ENCODE measurements at regions not wholly inside any gene's neighbourhood (a gene's known extent, or its start where the extent isn't known, plus 50 kb on each side); places are given as distances from the start of the nearest gene placed in this dataset.

DNA sequence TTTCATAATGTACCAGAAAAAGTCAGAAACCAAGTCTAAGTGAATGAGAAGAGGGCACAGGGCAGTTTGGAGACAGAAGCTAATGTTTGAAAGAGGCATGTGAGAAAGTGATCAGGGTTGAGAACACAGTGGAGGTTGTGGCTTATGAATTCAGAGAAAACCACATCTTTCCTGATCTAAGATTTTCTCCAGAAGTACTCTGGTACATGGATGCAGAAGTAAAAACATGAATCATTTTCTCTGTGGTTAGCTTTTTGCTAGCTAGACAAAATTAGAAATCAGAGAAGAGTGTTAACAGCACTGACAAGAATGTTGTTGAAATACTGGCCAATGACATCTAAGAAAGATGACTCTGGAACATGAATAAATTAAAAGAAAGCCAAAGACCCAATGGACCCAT lies 541.1 kb downstream of the DNAH5 start:
- Histone ChIP-seq H3K27ac (ENCODE audit: low read depth, low read length, poor library complexity, severe bottlenecking) (no peak overlapping the region), H3K4me1 (ENCODE audit: insufficient read depth, low read length, poor library complexity, severe bottlenecking) (no peaks in the 10 kb centered on the region), H3K79me2 (ENCODE audit: insufficient read depth, low read depth, low read length) (no peaks in the 10 kb centered on the region), H3K9me2 (ENCODE audit: insufficient read depth, low read length) (no peaks in the 10 kb centered on the region), H3K9me3 (ENCODE audit: low read length) (no peaks in the 10 kb centered on the region), H3K4me3 (ENCODE audit: low read depth, low read length, poor library complexity, severe bottlenecking) (no peak overlapping the region), H3K4me2 (ENCODE audit: low read length) (no peak overlapping the region), H4K20me1 (ENCODE audit: insufficient read depth, low read length) (no peaks in the 10 kb centered on the region), H3K36me3 (ENCODE audit: insufficient read depth, low read length) (no peaks in the 10 kb centered on the region), H2AFZ (ENCODE audit: low read length) (no peak overlapping the region)
- BruUV-seq (replicated peaks) = no TSS peak
- no peak for TF ChIP-seq EZH2phosphoT487 (IDR thresholded peaks at IDR 0.05; ENCODE audit: borderline replicate concordance, low read depth, low read length)
- TF ChIP-seq, protein P1, sequence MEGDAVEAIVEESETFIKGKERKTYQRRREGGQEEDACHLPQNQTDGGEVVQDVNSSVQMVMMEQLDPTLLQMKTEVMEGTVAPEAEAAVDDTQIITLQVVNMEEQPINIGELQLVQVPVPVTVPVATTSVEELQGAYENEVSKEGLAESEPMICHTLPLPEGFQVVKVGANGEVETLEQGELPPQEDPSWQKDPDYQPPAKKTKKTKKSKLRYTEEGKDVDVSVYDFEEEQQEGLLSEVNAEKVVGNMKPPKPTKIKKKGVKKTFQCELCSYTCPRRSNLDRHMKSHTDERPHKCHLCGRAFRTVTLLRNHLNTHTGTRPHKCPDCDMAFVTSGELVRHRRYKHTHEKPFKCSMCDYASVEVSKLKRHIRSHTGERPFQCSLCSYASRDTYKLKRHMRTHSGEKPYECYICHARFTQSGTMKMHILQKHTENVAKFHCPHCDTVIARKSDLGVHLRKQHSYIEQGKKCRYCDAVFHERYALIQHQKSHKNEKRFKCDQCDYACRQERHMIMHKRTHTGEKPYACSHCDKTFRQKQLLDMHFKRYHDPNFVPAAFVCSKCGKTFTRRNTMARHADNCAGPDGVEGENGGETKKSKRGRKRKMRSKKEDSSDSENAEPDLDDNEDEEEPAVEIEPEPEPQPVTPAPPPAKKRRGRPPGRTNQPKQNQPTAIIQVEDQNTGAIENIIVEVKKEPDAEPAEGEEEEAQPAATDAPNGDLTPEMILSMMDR (conservative IDR thresholded peaks at IDR 0.05; ENCODE audit: low read length) = no peak
- ChIA-PET POLR2A (no interaction called here), CTCF (ENCODE audit: unreplicated experiment) (no interaction called here)
- intact Hi-C loops (cut with micrococcal nuclease; ENCODE audit: unreplicated experiment) = no loop called here
- no peak for DNase-seq (ENCODE audit: low spot score)

DNA sequence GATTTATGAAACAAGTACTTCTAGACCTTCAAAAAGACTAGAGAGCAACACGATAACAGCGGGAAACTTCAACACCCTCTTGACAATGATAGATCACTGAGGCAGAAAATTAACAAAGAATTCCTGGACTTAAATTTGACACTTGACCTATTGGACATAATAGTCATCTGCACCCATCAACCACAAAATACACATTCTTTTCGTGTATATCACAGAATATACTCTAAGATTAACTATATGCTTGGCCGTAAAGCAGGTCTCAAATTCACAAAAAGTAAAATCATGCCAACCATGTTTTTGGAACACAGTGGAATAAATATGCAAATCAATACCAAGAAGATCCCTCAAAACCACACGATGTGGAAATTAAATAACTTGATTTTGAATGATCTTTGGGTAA lies 559.4 kb downstream of the DNAH5 start:
- no peak overlapping the region for H2AFZ ChIP-seq (ENCODE audit: low read length)
- no peaks in the 10 kb centered on the region for H3K9me2 ChIP-seq (ENCODE audit: insufficient read depth, low read length)
- H3K4me2 ChIP-seq (ENCODE audit: low read length) = no peak overlapping the region
- BruUV-seq (replicated peaks) = no TSS peak
- TF ChIP-seq, protein P1 (conservative IDR thresholded peaks at IDR 0.05; ENCODE audit: low read length) = no peak
- no peak for TF ChIP-seq EZH2phosphoT487 (IDR thresholded peaks at IDR 0.05; ENCODE audit: borderline replicate concordance, low read depth, low read length)
- H3K4me1 ChIP-seq (ENCODE audit: insufficient read depth, low read length, poor library complexity, severe bottlenecking) = no peaks in the 10 kb centered on the region
- H3K27ac ChIP-seq (ENCODE audit: low read depth, low read length, poor library complexity, severe bottlenecking) = no peak overlapping the region
- no peak for DNase-seq (ENCODE audit: low spot score)
- no peaks in the 10 kb centered on the region for H3K79me2 ChIP-seq (ENCODE audit: insufficient read depth, low read depth, low read length)
- H3K36me3 ChIP-seq (ENCODE audit: insufficient read depth, low read length) = no peaks in the 10 kb centered on the region
- H3K4me3 ChIP-seq (ENCODE audit: low read depth, low read length, poor library complexity, severe bottlenecking) = no peak overlapping the region
- intact Hi-C loops (cut with micrococcal nuclease; ENCODE audit: unreplicated experiment) = no loop called here
- H4K20me1 ChIP-seq (ENCODE audit: insufficient read depth, low read length) = no peaks in the 10 kb centered on the region
- CTCF ChIA-PET (ENCODE audit: unreplicated experiment) = no interaction called here
- no peaks in the 10 kb centered on the region for H3K9me3 ChIP-seq (ENCODE audit: low read length)
- POLR2A ChIA-PET = no interaction called here

DNA sequence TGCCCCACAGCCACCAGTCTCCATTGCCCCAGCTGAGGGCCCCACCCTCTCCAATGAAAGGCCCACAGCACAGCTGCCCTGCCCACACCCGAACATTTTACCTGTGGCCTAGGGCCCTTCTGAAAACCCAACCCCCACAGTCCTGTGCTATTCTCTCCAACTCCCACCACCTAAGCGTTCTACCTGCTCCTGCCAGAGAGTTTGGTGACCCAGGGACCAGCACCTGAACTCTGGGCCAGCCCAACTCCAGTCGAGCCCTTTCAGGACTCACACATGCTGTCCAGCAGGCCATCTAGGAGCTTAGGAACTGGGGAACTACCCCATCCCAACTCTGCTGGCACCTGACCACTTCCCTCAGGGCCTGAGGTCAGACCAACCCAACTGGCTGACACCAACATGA lies 562.3 kb downstream of the DNAH5 start:
- intact Hi-C loops (cut with micrococcal nuclease; ENCODE audit: unreplicated experiment) = no loop called here

More for the DNA sequence above, 562.3 kb downstream of the DNAH5 start:
- POLR2A ChIA-PET = no interaction called here
- BruUV-seq (replicated peaks) = no TSS peak
- H3K4me2 ChIP-seq (ENCODE audit: low read length) = no peak overlapping the region
- CTCF ChIA-PET (ENCODE audit: unreplicated experiment) = no interaction called here
- H3K27ac ChIP-seq (ENCODE audit: low read depth, low read length, poor library complexity, severe bottlenecking) = no peak overlapping the region
- no peaks in the 10 kb centered on the region for H3K4me1 ChIP-seq (ENCODE audit: insufficient read depth, low read length, poor library complexity, severe bottlenecking)
- no peaks in the 10 kb centered on the region for H3K79me2 ChIP-seq (ENCODE audit: insufficient read depth, low read depth, low read length)
- H4K20me1 ChIP-seq (ENCODE audit: insufficient read depth, low read length) = no peaks in the 10 kb centered on the region
- DNase-seq (ENCODE audit: low spot score) = no peak
- no peaks in the 10 kb centered on the region for H3K36me3 ChIP-seq (ENCODE audit: insufficient read depth, low read length)
- H3K9me3 ChIP-seq (ENCODE audit: low read length) = no peaks in the 10 kb centered on the region
- no peaks in the 10 kb centered on the region for H3K9me2 ChIP-seq (ENCODE audit: insufficient read depth, low read length)
- no peak overlapping the region for H3K4me3 ChIP-seq (ENCODE audit: low read depth, low read length, poor library complexity, severe bottlenecking)
- no peak for TF ChIP-seq EZH2phosphoT487 (IDR thresholded peaks at IDR 0.05; ENCODE audit: borderline replicate concordance, low read depth, low read length)
- TF ChIP-seq, protein P1 (conservative IDR thresholded peaks at IDR 0.05; ENCODE audit: low read length) = no peak
- H2AFZ ChIP-seq (ENCODE audit: low read length) = no peak overlapping the region
